ENCODE measurements at regions not wholly inside any gene's neighbourhood (a gene's known extent, or its start where the extent isn't known, plus 50 kb on each side); places are given as distances from the start of the nearest gene placed in this dataset.

DNA sequence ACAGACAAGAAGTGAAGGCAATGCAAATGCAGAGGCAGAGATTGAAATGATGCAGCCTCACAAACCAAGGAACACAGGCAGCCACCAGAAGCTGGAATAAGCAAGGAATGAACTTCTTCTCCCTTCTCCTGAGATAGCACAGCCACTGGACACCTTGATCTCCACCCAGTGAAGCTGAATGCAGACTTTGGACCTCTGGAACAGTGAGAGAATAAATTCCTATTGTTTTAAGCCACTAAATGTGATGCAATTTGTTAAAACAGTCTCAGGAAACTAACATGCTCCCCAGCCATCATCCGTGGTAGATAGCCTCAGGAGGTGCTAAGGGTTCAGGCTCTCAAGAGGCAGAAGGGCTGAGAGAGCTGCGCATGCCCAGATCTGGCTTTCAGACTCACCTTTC, 512.2 kb upstream of the ZNF608 start:
- Histone ChIP-seq H3K27me3 (ENCODE audit: control insufficient read depth, insufficient read depth, low read length) (no peaks in the 10 kb centered on the region), H3K4me1 (ENCODE audit: control insufficient read depth, insufficient read depth, low read length) (peaks cover 4% of the 10 kb centered on the region), H3K4me3 (ENCODE audit: low read length) (no peak overlapping the region), H3K36me3 (ENCODE audit: control insufficient read depth, insufficient read depth, low read length) (no peaks in the 10 kb centered on the region), H3K9me3 (ENCODE audit: control insufficient read depth, low read depth, low read length) (peaks cover 13% of the 10 kb centered on the region), H3K27ac (ENCODE audit: low read length) (no peak overlapping the region)
- WGBS (ENCODE audit: insufficient coverage, low lambda C conversion rate): no CpG with 5 or more reads among the region's 2 CpGs
- peak; percentile 51 to 79 for DNase-seq

DNA sequence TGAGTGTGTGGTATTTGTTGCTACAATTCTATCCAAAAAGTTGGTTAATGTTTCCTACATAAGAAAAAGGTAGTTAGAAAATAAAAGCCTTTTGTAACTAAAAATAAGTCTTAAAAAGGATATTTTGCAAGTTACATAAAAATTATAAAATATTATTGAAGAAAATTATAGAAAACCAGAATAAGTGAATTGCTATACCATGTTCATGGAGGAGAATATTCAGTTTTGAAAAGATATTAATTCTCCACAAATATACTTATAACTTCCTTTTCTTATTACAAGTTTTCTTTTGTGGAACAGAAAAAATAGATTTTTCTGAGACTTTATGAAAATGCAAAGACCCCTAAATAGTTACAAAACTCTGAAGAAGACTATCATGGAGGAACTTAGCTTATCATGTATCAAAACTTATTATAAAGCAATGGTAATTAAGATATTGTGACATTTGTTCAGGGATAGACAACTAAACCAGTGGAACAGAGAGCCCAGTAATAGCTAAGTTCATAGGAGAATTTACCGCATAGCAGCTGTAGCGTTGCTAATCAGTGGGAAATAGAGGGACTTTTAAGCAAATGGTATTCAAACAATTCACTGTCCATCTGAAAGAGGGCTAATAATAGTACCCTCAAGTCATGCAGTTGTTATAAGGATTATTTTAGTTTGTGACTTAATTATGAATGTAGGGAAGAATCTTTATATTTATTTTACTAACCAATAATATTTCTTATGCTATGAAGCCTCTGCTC, 515.2 kb upstream of the ZNF608 start:
- WGBS (ENCODE audit: insufficient coverage, low lambda C conversion rate): 100% methylated on average over 2 of the region's 2 CpGs
- Histone ChIP-seq H3K27ac (ENCODE audit: low read length) (no peak overlapping the region), H3K4me3 (ENCODE audit: low read length) (no peak overlapping the region), H3K9me3 (ENCODE audit: control insufficient read depth, low read depth, low read length) (peaks cover 7% of the 10 kb centered on the region), H3K36me3 (ENCODE audit: control insufficient read depth, insufficient read depth, low read length) (no peaks in the 10 kb centered on the region), H3K27me3 (ENCODE audit: control insufficient read depth, insufficient read depth, low read length) (no peaks in the 10 kb centered on the region), H3K4me1 (ENCODE audit: control insufficient read depth, insufficient read depth, low read length) (peaks cover 4% of the 10 kb centered on the region)
- DNase-seq: no peak

DNA sequence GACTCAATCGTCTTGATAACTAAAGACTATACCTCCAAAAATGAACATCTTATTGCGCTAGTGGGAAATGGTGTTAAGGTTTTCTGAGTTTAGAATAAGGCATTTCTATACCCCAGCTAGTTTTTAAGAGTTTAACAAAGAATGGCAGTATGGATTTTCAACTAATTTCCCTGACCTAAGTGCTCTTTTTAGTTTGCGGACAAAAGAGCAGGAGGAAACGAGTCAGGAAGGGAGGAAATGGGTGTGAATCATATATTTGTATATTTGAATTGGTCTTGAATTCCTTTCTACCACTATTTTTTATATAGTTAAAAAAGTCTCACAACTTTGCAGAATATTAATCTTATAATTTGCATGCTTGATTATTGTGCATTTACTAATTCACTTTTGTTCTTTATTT, 516.3 kb upstream of the ZNF608 start:
- WGBS (ENCODE audit: insufficient coverage, low lambda C conversion rate): 100% methylated on average over 3 of the region's 4 CpGs
- peaks cover 7% of the 10 kb centered on the region for H3K9me3 ChIP-seq (ENCODE audit: control insufficient read depth, low read depth, low read length)
- DNase-seq: no peak
- no peak overlapping the region for H3K27ac ChIP-seq (ENCODE audit: low read length)
- H3K4me1 ChIP-seq (ENCODE audit: control insufficient read depth, insufficient read depth, low read length): peaks cover 4% of the 10 kb centered on the region
- H3K36me3 ChIP-seq (ENCODE audit: control insufficient read depth, insufficient read depth, low read length): no peaks in the 10 kb centered on the region
- H3K4me3 ChIP-seq (ENCODE audit: low read length): no peak overlapping the region
- H3K27me3 ChIP-seq (ENCODE audit: control insufficient read depth, insufficient read depth, low read length): no peaks in the 10 kb centered on the region

DNA sequence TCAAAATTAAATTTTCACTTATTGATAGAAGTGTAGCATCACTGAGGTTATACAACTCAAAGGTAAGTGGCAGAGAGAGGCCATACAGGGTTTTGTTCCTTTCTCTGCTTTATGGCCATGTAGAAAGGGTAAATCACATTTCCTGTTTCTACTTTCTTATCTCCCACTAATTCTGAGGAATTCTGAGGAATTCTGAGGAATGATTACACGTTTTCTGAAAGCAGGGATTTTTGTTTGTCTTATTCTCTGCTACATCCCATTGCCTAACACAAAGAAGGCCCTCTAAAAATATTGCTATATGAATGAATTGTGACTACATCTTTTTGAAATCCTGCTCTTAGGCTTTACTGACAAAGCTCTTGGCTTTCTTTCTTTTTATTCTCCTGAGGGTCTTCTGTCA, 516.9 kb upstream of the ZNF608 start:
- no peaks in the 10 kb centered on the region for H3K27me3 ChIP-seq (ENCODE audit: control insufficient read depth, insufficient read depth, low read length)
- peaks cover 7% of the 10 kb centered on the region for H3K9me3 ChIP-seq (ENCODE audit: control insufficient read depth, low read depth, low read length)
- H3K4me1 ChIP-seq (ENCODE audit: control insufficient read depth, insufficient read depth, low read length): peaks cover 4% of the 10 kb centered on the region
- no peak for DNase-seq
- H3K36me3 ChIP-seq (ENCODE audit: control insufficient read depth, insufficient read depth, low read length): no peaks in the 10 kb centered on the region
- whole genome bisulfite sequencing (ENCODE audit: insufficient coverage, low lambda C conversion rate): 44% methylated on average over 1 of the region's 1 CpG
- no peak overlapping the region for H3K4me3 ChIP-seq (ENCODE audit: low read length)
- no peak overlapping the region for H3K27ac ChIP-seq (ENCODE audit: low read length)

DNA sequence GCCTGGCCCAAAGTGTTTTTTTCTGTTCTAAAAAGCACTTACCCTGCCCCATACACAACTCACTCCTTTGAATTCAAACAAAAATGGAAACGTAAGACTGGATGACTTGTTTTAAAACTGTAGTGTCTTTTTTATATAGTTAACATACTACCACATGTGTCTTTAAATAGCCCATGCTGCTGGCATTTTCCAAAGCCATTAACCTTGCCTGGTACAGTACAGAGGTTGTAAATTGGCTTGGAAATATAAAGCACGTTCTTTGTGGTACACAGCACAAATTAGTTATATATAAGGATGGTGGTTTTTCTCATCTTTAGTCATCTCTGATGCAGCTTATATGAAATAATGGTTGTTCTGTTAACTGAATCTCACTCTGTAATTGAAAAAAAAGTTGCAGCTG, 519.7 kb upstream of the ZNF608 start:
- no peak overlapping the region for H3K27ac ChIP-seq (ENCODE audit: low read length)
- WGBS (ENCODE audit: insufficient coverage, low lambda C conversion rate): no CpG with 5 or more reads among the region's 2 CpGs
- H3K4me3 ChIP-seq (ENCODE audit: low read length): no peak overlapping the region
- peaks cover 7% of the 10 kb centered on the region for H3K9me3 ChIP-seq (ENCODE audit: control insufficient read depth, low read depth, low read length)
- H3K4me1 ChIP-seq (ENCODE audit: control insufficient read depth, insufficient read depth, low read length): no peaks in the 10 kb centered on the region
- no peaks in the 10 kb centered on the region for H3K36me3 ChIP-seq (ENCODE audit: control insufficient read depth, insufficient read depth, low read length)
- no peaks in the 10 kb centered on the region for H3K27me3 ChIP-seq (ENCODE audit: control insufficient read depth, insufficient read depth, low read length)
- DNase-seq: no peak

DNA sequence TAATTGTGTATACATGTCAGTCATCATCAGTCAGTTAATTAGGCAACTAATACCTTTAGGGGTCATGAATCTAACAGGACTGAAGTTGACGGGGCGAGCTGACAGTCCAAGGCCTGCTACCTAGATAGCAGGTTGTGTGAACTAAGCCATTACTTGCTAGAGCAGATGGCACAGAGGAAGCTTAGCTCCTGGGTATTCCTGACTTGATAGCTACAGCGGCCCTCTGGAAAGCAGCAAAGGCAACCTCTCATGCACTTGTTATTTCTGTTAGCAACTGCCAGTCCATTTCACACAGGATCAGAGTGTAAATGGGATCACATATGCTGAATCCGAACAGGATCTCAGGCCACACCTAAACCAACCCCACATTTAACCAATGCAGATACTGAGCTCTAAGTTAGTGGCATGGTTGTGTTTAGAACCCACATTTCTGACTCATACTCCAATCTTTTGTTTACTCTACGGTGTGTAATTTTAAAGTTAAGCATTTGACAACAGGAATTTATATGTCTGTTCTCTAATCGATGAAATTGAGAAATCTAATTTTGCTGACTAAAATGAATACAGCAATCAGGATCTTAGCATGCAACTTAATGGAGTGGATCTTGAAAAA, 521.3 kb upstream of the ZNF608 start:
- no peaks in the 10 kb centered on the region for H3K9me3 ChIP-seq (ENCODE audit: control insufficient read depth, low read depth, low read length)
- no peak for DNase-seq
- no peaks in the 10 kb centered on the region for H3K4me1 ChIP-seq (ENCODE audit: control insufficient read depth, insufficient read depth, low read length)
- no CpG with 5 or more reads among the region's 6 CpGs for WGBS (ENCODE audit: insufficient coverage, low lambda C conversion rate)
- H3K36me3 ChIP-seq (ENCODE audit: control insufficient read depth, insufficient read depth, low read length): no peaks in the 10 kb centered on the region
- no peak overlapping the region for H3K4me3 ChIP-seq (ENCODE audit: low read length)
- H3K27ac ChIP-seq (ENCODE audit: low read length): no peak overlapping the region
- no peaks in the 10 kb centered on the region for H3K27me3 ChIP-seq (ENCODE audit: control insufficient read depth, insufficient read depth, low read length)

DNA sequence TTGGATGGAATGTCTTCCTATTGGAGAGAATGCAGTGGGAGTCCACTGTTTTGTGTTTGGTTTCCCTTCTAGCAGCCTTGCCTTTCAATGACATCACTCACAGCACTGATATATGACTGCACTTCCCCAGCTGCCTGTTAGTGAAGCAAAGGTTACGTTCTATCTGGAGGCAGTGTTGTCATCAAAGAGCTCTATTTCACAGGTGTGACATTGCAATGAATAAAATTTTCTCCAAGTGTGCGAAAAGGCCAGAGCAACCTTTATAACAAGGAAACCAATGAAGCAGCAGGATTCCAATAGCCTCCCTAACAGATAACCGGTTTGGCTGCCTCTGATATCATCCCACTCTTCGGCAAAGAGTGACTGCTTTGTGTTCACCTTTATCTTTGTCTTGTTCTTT, 523.5 kb upstream of the ZNF608 start:
- WGBS (ENCODE audit: insufficient coverage, low lambda C conversion rate): 27% methylated on average over 2 of the region's 4 CpGs
- Histone ChIP-seq H3K27ac (ENCODE audit: low read length) (no peak overlapping the region), H3K36me3 (ENCODE audit: control insufficient read depth, insufficient read depth, low read length) (no peaks in the 10 kb centered on the region), H3K9me3 (ENCODE audit: control insufficient read depth, low read depth, low read length) (no peaks in the 10 kb centered on the region), H3K4me1 (ENCODE audit: control insufficient read depth, insufficient read depth, low read length) (no peaks in the 10 kb centered on the region), H3K4me3 (ENCODE audit: low read length) (no peak overlapping the region), H3K27me3 (ENCODE audit: control insufficient read depth, insufficient read depth, low read length) (no peaks in the 10 kb centered on the region)
- peak; percentile 31 to 70 for DNase-seq

DNA sequence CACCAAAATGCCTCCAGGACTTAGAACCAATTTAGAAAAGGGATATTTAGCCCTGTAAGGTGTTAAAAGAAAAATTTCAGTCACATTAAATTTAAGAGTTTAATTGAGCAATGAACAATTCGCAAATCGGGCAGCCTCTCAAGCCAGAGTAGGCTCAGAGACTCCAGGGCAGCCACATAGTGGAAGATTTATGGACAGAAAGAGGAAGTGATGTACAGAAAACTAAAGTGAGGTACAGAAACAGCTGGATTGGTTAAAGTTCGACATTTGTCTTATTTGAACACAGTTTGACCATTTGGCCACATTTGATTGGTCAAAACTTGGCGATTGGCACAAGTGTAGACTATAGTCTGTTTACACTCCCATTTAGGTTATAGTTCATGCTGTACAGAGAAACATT, 525.9 kb upstream of the ZNF608 start:
- Histone ChIP-seq H3K27me3 (ENCODE audit: control insufficient read depth, insufficient read depth, low read length) (no peaks in the 10 kb centered on the region), H3K9me3 (ENCODE audit: control insufficient read depth, low read depth, low read length) (no peaks in the 10 kb centered on the region), H3K36me3 (ENCODE audit: control insufficient read depth, insufficient read depth, low read length) (no peaks in the 10 kb centered on the region), H3K27ac (ENCODE audit: low read length) (no peak overlapping the region), H3K4me1 (ENCODE audit: control insufficient read depth, insufficient read depth, low read length) (no peaks in the 10 kb centered on the region), H3K4me3 (ENCODE audit: low read length) (no peak overlapping the region)
- no peak for DNase-seq
- 100% methylated on average over 1 of the region's 4 CpGs for WGBS (ENCODE audit: insufficient coverage, low lambda C conversion rate)

DNA sequence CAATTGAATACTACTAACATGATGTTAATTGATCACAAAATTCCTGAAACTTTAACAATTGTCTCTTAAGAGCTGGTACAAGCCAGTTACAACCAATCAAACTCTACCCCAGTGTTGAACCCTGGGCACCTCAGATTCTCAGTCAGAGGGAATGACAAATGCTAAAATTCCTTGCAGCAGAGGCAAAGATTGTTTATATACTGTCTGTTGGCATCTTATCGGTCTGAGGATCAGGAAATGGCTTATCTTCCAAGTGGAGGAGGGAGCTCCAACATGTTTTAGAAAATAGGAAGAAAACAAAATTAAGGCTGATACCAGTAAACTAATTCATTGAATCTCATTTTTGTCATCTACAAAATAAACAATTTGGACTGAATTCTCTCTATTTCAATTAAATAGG, 527.8 kb upstream of the ZNF608 start:
- no peaks in the 10 kb centered on the region for H3K36me3 ChIP-seq (ENCODE audit: control insufficient read depth, insufficient read depth, low read length)
- H3K4me1 ChIP-seq (ENCODE audit: control insufficient read depth, insufficient read depth, low read length): no peaks in the 10 kb centered on the region
- no peak for DNase-seq
- WGBS (ENCODE audit: insufficient coverage, low lambda C conversion rate): no CpG with 5 or more reads among the region's 1 CpG
- no peak overlapping the region for H3K27ac ChIP-seq (ENCODE audit: low read length)
- no peaks in the 10 kb centered on the region for H3K27me3 ChIP-seq (ENCODE audit: control insufficient read depth, insufficient read depth, low read length)
- no peaks in the 10 kb centered on the region for H3K9me3 ChIP-seq (ENCODE audit: control insufficient read depth, low read depth, low read length)
- H3K4me3 ChIP-seq (ENCODE audit: low read length): no peak overlapping the region

DNA sequence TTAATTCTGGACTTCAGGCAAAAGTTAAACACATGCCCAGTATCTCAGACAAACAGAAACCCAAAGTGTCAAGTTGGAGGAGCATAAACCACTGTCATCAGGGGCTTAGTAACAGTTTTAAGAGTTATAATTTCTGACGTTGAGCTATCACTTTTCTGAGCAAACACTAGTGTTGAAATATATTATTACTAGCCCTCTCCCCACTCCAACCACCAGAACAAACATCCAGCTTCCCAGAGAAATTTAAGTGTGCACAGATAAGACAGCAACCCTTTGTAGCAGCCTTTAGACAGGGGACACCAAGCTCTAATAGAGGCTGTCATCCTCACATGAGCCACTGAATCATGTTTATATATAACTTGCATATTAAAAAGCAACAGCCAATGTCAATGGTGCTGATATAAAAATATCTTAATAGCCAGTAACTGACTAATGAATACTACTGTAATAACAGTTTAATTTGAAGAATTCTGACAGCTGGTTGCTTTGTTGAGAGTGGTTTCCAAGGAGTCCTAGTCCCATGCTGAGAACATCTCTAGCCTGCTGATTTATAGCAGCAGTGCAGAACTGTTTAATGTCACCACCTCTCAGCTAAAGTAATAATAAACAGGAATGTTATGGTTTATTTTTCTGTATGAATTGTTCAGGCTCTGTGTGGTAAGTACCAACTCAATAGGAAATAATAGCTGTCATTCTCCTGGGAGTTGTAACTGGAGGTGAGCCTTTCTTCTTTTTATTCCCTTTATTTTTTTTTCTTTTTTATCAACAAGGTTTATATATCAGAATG, 528.7 kb upstream of the ZNF608 start:
- no peaks in the 10 kb centered on the region for H3K4me1 ChIP-seq (ENCODE audit: control insufficient read depth, insufficient read depth, low read length)
- H3K9me3 ChIP-seq (ENCODE audit: control insufficient read depth, low read depth, low read length): no peaks in the 10 kb centered on the region
- H3K27me3 ChIP-seq (ENCODE audit: control insufficient read depth, insufficient read depth, low read length): no peaks in the 10 kb centered on the region
- H3K4me3 ChIP-seq (ENCODE audit: low read length): no peak overlapping the region
- no CpG with 5 or more reads among the region's 1 CpG for WGBS (ENCODE audit: insufficient coverage, low lambda C conversion rate)
- H3K27ac ChIP-seq (ENCODE audit: low read length): no peak overlapping the region
- no peak for DNase-seq
- no peaks in the 10 kb centered on the region for H3K36me3 ChIP-seq (ENCODE audit: control insufficient read depth, insufficient read depth, low read length)
